OCI-LY1 (cell line): ENCODE measurements at regions not wholly inside any gene's neighbourhood (a gene's known extent, or its start where the extent isn't known, plus 50 kb on each side); places are given as distances from the start of the nearest gene placed in this dataset.

Experiments used
- H2AFZ ChIP-seq: fragments of 200-600 bp; sonication (generic), shearing (Covaris generic); 2 replicates; pipeline ENCODE4 v1.6.0; 2014; ENCODE audit warnings: antibody characterized with exemption, mild to moderate bottlenecking, low read length
- H3F3A ChIP-seq: fragments of 200-600 bp; sonication (generic), shearing (Covaris generic); 2 replicates; pipeline ENCODE4 v1.6.0; 2014; ENCODE audit warnings: mild to moderate bottlenecking, antibody characterized with exemption, low read length, moderate library complexity; ENCODE audit not compliant: insufficient read depth
- H3K27ac ChIP-seq: fragments of 200-600 bp; sonication (generic); 2 replicates; pipeline ENCODE4 v1.5.1; 2014; ENCODE audit warnings: low read length, mixed run types, mild to moderate bottlenecking, low read depth; ENCODE audit not compliant: poor library complexity, severe bottlenecking
- H3K27me3 ChIP-seq: fragments of 200-600 bp; sonication (generic); 2 replicates; pipeline ENCODE4 v1.6.0; 2014; ENCODE audit warnings: antibody characterized with exemption, mild to moderate bottlenecking, low read length, moderate library complexity; ENCODE audit not compliant: insufficient read depth
- H3K36me3 ChIP-seq: fragments of 200-600 bp; sonication (generic); 2 replicates; pipeline ENCODE4 v1.6.1; 2014; ENCODE audit warnings: mild to moderate bottlenecking, antibody characterized with exemption, low read length, moderate library complexity, mixed read lengths; ENCODE audit not compliant: insufficient read depth
- H3K4me1 ChIP-seq: fragments of 200-600 bp; sonication (generic); 2 replicates; pipeline ENCODE4 v1.5.1; 2014; ENCODE audit warnings: mild to moderate bottlenecking, low read length, moderate library complexity; ENCODE audit not compliant: insufficient read depth, severe bottlenecking
- H3K4me2 ChIP-seq: fragments of 200-600 bp; sonication (generic), shearing (Covaris generic); 2 replicates; pipeline ENCODE4 v1.6.1; 2014; ENCODE audit warnings: low read length
- H3K4me3 ChIP-seq: fragments of 200-600 bp; sonication (generic); 2 replicates; pipeline ENCODE4 v1.5.1; 2014; ENCODE audit warnings: low read length, low read depth, mild to moderate bottlenecking, mixed read lengths; ENCODE audit not compliant: poor library complexity, severe bottlenecking
- H3K79me2 ChIP-seq: fragments of 200-600 bp; shearing (Covaris generic); 2 replicates; pipeline ENCODE4 v1.6.1; 2016; ENCODE audit warnings: mixed run types, low read length, mixed read lengths; ENCODE audit not compliant: insufficient read depth
- H3K9ac ChIP-seq: fragments of 200-600 bp; sonication (generic), shearing (Covaris generic); 2 replicates; pipeline ENCODE4 v1.6.1; 2014; ENCODE audit warnings: mild to moderate bottlenecking, low read length, mixed read lengths
- H3K9me2 ChIP-seq: fragments of 200-600 bp; sonication (generic), shearing (Covaris generic); 2 replicates; pipeline ENCODE4 v1.6.1; 2014; ENCODE audit warnings: low read depth, mild to moderate bottlenecking, low read length, mixed read lengths
- H3K9me3 ChIP-seq: fragments of 200-600 bp; shearing (Covaris generic); 2 replicates; pipeline ENCODE4 v1.6.1; 2014; ENCODE audit warnings: low read length, mixed read lengths
- H4K20me1 ChIP-seq: fragments of 200-600 bp; sonication (generic), shearing (Covaris generic); 2 replicates; pipeline ENCODE4 v1.6.0; 2016; ENCODE audit warnings: mild to moderate bottlenecking, low read length; ENCODE audit not compliant: insufficient read depth
- CTCF ChIP-seq: fragments of 200-600 bp; sonication (generic), shearing (Covaris generic); IDR thresholded peaks from 2 replicates; pipeline ENCODE4 v1.5.1; 2017; ENCODE audit warnings: mild to moderate bottlenecking, antibody characterized with exemption, low read length, moderate library complexity, mixed read lengths
- EZH2 ChIP-seq: fragments of 200-600 bp; sonication (generic), shearing (Covaris generic); IDR thresholded peaks from 2 replicates; pipeline ENCODE4 v1.8.0; 2017; ENCODE audit warnings: borderline replicate concordance, mixed run types, mild to moderate bottlenecking, antibody characterized with exemption, low read length, moderate library complexity, mixed read lengths

DNA sequence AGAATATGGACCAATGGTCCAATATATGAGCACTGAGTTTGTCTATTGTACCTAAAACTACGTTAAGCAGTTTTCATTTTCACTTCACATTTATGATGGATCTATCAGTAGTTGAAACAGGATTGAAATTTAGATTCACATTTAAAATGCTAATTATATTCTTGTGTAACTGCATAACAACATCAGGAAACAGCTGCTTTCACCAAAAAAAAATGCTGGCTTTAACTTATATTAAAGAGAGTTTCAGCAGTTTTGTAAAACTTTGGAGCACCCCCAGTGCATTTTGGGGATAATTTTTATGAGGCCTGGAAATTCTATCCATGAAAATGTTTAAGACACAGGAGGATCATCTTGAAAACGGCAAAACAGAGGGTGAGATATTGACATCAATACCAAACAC is 142.8 kb upstream of the ROBO2 start:
- Histone ChIP-seq H3F3A (no peaks in the 10 kb centered on the region), H3K79me2 (no peaks in the 10 kb centered on the region), H3K9me2 (no peaks in the 10 kb centered on the region), H3K4me1 (no peaks in the 10 kb centered on the region), H3K27ac (no peak overlapping the region), H3K9ac (no peak overlapping the region), H3K36me3 (no peaks in the 10 kb centered on the region), H4K20me1 (no peaks in the 10 kb centered on the region), H3K9me3 (no peaks in the 10 kb centered on the region), H3K4me3 (no peak overlapping the region), H2AFZ (no peak overlapping the region), H3K27me3 (no peaks in the 10 kb centered on the region), H3K4me2 (no peak overlapping the region)
- TF ChIP-seq CTCF (no peak), EZH2 (no peak)

- Histone ChIP-seq H3K4me1 (no peaks in the 10 kb centered on the region), H3K4me2 (no peak overlapping the region), H3F3A (no peaks in the 10 kb centered on the region), H3K9me3 (no peaks in the 10 kb centered on the region), H3K36me3 (no peaks in the 10 kb centered on the region), H3K4me3 (no peak overlapping the region), H3K79me2 (no peaks in the 10 kb centered on the region), H3K27me3 (no peaks in the 10 kb centered on the region), H3K27ac (no peak overlapping the region), H3K9me2 (no peaks in the 10 kb centered on the region), H3K9ac (no peak overlapping the region), H2AFZ (no peak overlapping the region), H4K20me1 (no peaks in the 10 kb centered on the region)
- TF ChIP-seq CTCF (no peak), EZH2 (no peak)
These were observed 139.3 kb upstream of the ROBO2 start for GRCh38 chr3:76900596-76900995.

- Histone ChIP-seq H3K9me2 (no peaks in the 10 kb centered on the region), H3K9me3 (no peaks in the 10 kb centered on the region), H2AFZ (no peak overlapping the region), H3K27ac (no peak overlapping the region), H3F3A (no peaks in the 10 kb centered on the region), H3K4me1 (no peaks in the 10 kb centered on the region), H4K20me1 (no peaks in the 10 kb centered on the region), H3K9ac (no peak overlapping the region), H3K27me3 (no peaks in the 10 kb centered on the region), H3K4me3 (no peak overlapping the region), H3K4me2 (no peak overlapping the region), H3K79me2 (no peaks in the 10 kb centered on the region), H3K36me3 (no peaks in the 10 kb centered on the region)
- TF ChIP-seq CTCF (no peak), EZH2 (no peak)
These were observed 131.7 kb upstream of the ROBO2 start for GRCh38 chr3:76908156-76908555.
